ENCODE measurements at regions not wholly inside any gene's neighbourhood (a gene's known extent, or its start where the extent isn't known, plus 50 kb on each side); places are given as distances from the start of the nearest gene placed in this dataset.

DNA sequence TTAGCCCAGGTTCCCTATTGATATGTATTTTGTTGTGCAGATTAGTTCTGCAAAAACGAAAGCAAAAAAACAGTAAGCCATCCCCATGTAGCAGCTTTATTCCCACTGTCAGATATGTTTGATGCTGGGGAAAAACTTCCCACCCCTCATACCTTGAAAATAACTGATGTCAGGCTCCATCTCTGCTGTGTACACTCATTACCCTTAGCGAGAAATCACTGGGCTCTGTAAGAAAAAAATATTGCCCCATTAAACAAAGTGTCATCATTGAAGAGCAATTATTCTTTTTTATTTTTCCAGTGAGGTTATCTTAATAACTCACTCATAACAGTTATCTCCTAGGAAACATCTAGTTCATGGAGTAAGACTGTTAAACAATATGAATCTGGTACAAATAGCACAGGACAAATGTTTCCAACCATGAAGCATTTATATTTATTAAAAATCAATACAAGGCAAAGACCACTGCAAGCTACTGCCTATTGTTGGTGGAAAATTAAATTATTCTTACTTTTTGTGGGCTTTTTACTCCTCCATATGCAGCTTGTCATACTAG is 268.8 kb downstream of the LMBRD1 start:
- TF ChIP-seq CTCF (conservative IDR thresholded peaks at IDR 0.05; ENCODE audit: low read depth, low read length) = no peak
- TF ChIP-seq MAFK (IDR thresholded peaks at IDR 0.05; ENCODE audit: low read depth, low read length) = no peak
- no peak for TF ChIP-seq POLR2A (IDR thresholded peaks at IDR 0.05; ENCODE audit: low read depth, low read length)
